RCC 7860 (cell line): ENCODE measurements at regions not wholly inside any gene's neighbourhood (a gene's known extent, or its start where the extent isn't known, plus 50 kb on each side); places are given as distances from the start of the nearest gene placed in this dataset.

Source experiments
- DNase-seq: peaks from one replicate; pipeline ENCODE4 v3.0.0-alpha.2; 2015; ENCODE audit warnings: low spot score
- FAIRE-seq: peaks from 2 replicates; lab custom pipeline; 2012; peaks lifted over from hg19 to GRCh38; lab: Jason Lieb, UNC

GRCh38 chr7:153886506-153887441 lies 165.4 kb upstream of the DPP6 start:
- DNase-seq, result no peak
- no peak for FAIRE-seq

- no peak for DNase-seq
- FAIRE-seq, result no peak
Observed at GRCh38 chr7:153887749-153888569, 164.2 kb upstream of the DPP6 start.

- DNase-seq (no peak), FAIRE-seq (no peak)
Observed at GRCh38 chr7:153891990-153892389, 160.2 kb upstream of the DPP6 start.

- no peak for FAIRE-seq
- no peak for DNase-seq
Observed at GRCh38 chr7:153902862-153903261, 149.3 kb upstream of the DPP6 start.

GRCh38 chr7:153912211-153912610 lies 140.0 kb upstream of the DPP6 start:
- DNase-seq (no peak), FAIRE-seq (no peak)

GRCh38 chr7:153920126-153920525 lies 132.1 kb upstream of the DPP6 start:
- FAIRE-seq (no peak), DNase-seq (no peak)

GRCh38 chr7:153920897-153921296 lies 131.3 kb upstream of the DPP6 start:
- DNase-seq, result no peak
- no peak for FAIRE-seq

GRCh38 chr7:153921408-153921807 lies 130.8 kb upstream of the DPP6 start:
- DNase-seq (no peak), FAIRE-seq (no peak)

- FAIRE-seq, result no peak
- no peak for DNase-seq
Observed at GRCh38 chr7:153930696-153931095, 121.5 kb upstream of the DPP6 start.

- FAIRE-seq (no peak), DNase-seq (no peak)
Observed at GRCh38 chr7:153934048-153934447, 118.2 kb upstream of the DPP6 start.

- FAIRE-seq (no peak), DNase-seq (no peak)
Observed at GRCh38 chr7:153934629-153935028, 117.6 kb upstream of the DPP6 start.

- DNase-seq, result no peak
- no peak for FAIRE-seq
Observed at GRCh38 chr7:153935095-153935494, 117.1 kb upstream of the DPP6 start.

GRCh38 chr7:153938451-153938850 lies 113.7 kb upstream of the DPP6 start:
- FAIRE-seq (no peak), DNase-seq (no peak)

- DNase-seq (no peak), FAIRE-seq (no peak)
Observed at GRCh38 chr7:153939177-153939576, 113.0 kb upstream of the DPP6 start.

GRCh38 chr7:153939654-153940053 lies 112.5 kb upstream of the DPP6 start:
- no peak for DNase-seq
- no peak for FAIRE-seq

- DNase-seq, result no peak
- FAIRE-seq, result no peak
Observed at GRCh38 chr7:153941061-153941460, 111.1 kb upstream of the DPP6 start.

GRCh38 chr7:153942036-153942435 lies 110.2 kb upstream of the DPP6 start:
- no peak for FAIRE-seq
- DNase-seq, result no peak

- no peak for FAIRE-seq
- DNase-seq, result no peak
Observed at GRCh38 chr7:153943457-153943856, 108.7 kb upstream of the DPP6 start.

- FAIRE-seq (no peak), DNase-seq (no peak)
Observed at GRCh38 chr7:153943861-153944260, 108.3 kb upstream of the DPP6 start.

GRCh38 chr7:153948060-153948459 lies 104.1 kb upstream of the DPP6 start:
- FAIRE-seq (no peak), DNase-seq (no peak)

- FAIRE-seq (no peak), DNase-seq (no peak)
Observed at GRCh38 chr7:153951316-153951715, 100.9 kb upstream of the DPP6 start.

- no peak for DNase-seq
- no peak for FAIRE-seq
Observed at GRCh38 chr7:153954477-153954876, 97.7 kb upstream of the DPP6 start.
